HepG2 (cell line): ENCODE measurements at regions not wholly inside any gene's neighbourhood (a gene's known extent, or its start where the extent isn't known, plus 50 kb on each side); places are given as distances from the start of the nearest gene placed in this dataset.
A peak's percentile ranks its signal among the peaks of the same experiment; 100 is the strongest.

Experiments used
- AGO1 ChIP-seq: fragments of 200-400 bp; formaldehyde crosslinking; IDR thresholded peaks from 2 replicates; pipeline ENCODE4 v1.6.1; 2017; ENCODE audit warnings: mild to moderate bottlenecking, low read depth, low read length, moderate library complexity; ENCODE audit not compliant: poor library complexity, severe bottlenecking
- CHD2 ChIP-seq: IDR thresholded peaks from 2 replicates; pipeline ENCODE4 v1.6.1; 2011; ENCODE audit warnings: low read depth, low read length, improper control_type of control experiment
- ELF3 ChIP-seq: IDR thresholded peaks from 2 replicates; pipeline ENCODE4 v1.6.1; 2016; ENCODE audit warnings: missing genetic modification reagents, missing compliant biosample characterization
- HDAC1 ChIP-seq: sonication (generic); formaldehyde crosslinking; IDR thresholded peaks from 2 replicates; pipeline ENCODE4 v1.5.1; 2020; ENCODE audit warnings: mild to moderate bottlenecking, missing genetic modification reagents
- HNRNPUL1 ChIP-seq: fragments of 200-400 bp; formaldehyde crosslinking; IDR thresholded peaks from 2 replicates; pipeline ENCODE4 v1.6.1; 2017; ENCODE audit warnings: low read depth, mild to moderate bottlenecking, low read length, moderate library complexity
- JUN ChIP-seq: sonication (generic); formaldehyde crosslinking; IDR thresholded peaks from 2 replicates; pipeline ENCODE4 v1.4.0; 2020; ENCODE audit warnings: mild to moderate bottlenecking, missing genetic modification reagents
- PHF8 ChIP-seq: sonication (generic); formaldehyde crosslinking; IDR thresholded peaks from 2 replicates; pipeline ENCODE4 v1.5.0; 2020; ENCODE audit warnings: missing genetic modification reagents
- SNAI1 ChIP-seq: sonication (generic); formaldehyde crosslinking; IDR thresholded peaks from 2 replicates; pipeline ENCODE4 v1.5.0; 2020; ENCODE audit warnings: mild to moderate bottlenecking, missing genetic modification reagents, borderline replicate concordance
- SOX5 ChIP-seq: IDR thresholded peaks from 2 replicates; pipeline ENCODE4 v1.6.1; 2016; ENCODE audit warnings: borderline replicate concordance
- SP1 ChIP-seq, 2 experiments: fragments of 450-650 bp in 1 of 2; sonication (generic) in 1 of 2; formaldehyde crosslinking in 1 of 2; IDR thresholded peaks; 2 replicates each; pipeline versions ENCODE4 v1.4.0 to v1.6.1; 2016 to 2020; ENCODE audit warnings: missing genetic modification reagents in 1 of 2
- SP4 ChIP-seq: sonication (generic); formaldehyde crosslinking; IDR thresholded peaks from 2 replicates; pipeline ENCODE4 v1.8.1; 2023; ENCODE audit warnings: mild to moderate bottlenecking, missing genetic modification reagents
- SRSF4 ChIP-seq: fragments of 200-400 bp; formaldehyde crosslinking; IDR thresholded peaks from one replicate; pipeline ENCODE4 v1.6.1; 2018; ENCODE audit warnings: mild to moderate bottlenecking, low read depth, low read length, moderate library complexity; ENCODE audit not compliant: poor library complexity, severe bottlenecking
- TSC22D2 ChIP-seq: sonication (generic); formaldehyde crosslinking; IDR thresholded peaks from 2 replicates; pipeline ENCODE4 v1.5.1; 2020; ENCODE audit warnings: missing genetic modification reagents, mild to moderate bottlenecking, borderline replicate concordance
- ZNF10 ChIP-seq: sonication (generic); formaldehyde crosslinking; IDR thresholded peaks from 2 replicates; pipeline ENCODE4 v1.4.0; 2020; ENCODE audit warnings: mild to moderate bottlenecking, low read depth, missing genetic modification reagents, borderline replicate concordance
- ZNF674 ChIP-seq: sonication (generic); formaldehyde crosslinking; IDR thresholded peaks from 2 replicates; pipeline ENCODE4 v1.5.0; 2020; ENCODE audit warnings: low read depth, mild to moderate bottlenecking, missing genetic modification reagents
- TF ChIP-seq, protein P1 (sequence below): sonication (generic); formaldehyde crosslinking; IDR thresholded peaks from 2 replicates; pipeline ENCODE4 v1.8.1; 2023; ENCODE audit warnings: mild to moderate bottlenecking, moderate library complexity, missing genetic modification reagents
- TF ChIP-seq, protein P2 (sequence below), 2 experiments: sonication (generic) in 1 of 2; formaldehyde crosslinking in 1 of 2; IDR thresholded peaks; 2 replicates each; pipeline versions ENCODE4 v1.6.1 to v1.9.0; 2014 to 2022; ENCODE audit warnings: antibody characterized with exemption in 1 of 2, borderline replicate concordance in 1 of 2, inconsistent platforms in 1 of 2, low read depth in 1 of 2, missing genetic modification reagents in 1 of 2
- TF ChIP-seq, protein P3 (sequence below): sonication (generic); formaldehyde crosslinking; IDR thresholded peaks from 2 replicates; pipeline ENCODE4 v1.8.1; 2022; ENCODE audit warnings: low read depth, mild to moderate bottlenecking, missing genetic modification reagents

DNA sequence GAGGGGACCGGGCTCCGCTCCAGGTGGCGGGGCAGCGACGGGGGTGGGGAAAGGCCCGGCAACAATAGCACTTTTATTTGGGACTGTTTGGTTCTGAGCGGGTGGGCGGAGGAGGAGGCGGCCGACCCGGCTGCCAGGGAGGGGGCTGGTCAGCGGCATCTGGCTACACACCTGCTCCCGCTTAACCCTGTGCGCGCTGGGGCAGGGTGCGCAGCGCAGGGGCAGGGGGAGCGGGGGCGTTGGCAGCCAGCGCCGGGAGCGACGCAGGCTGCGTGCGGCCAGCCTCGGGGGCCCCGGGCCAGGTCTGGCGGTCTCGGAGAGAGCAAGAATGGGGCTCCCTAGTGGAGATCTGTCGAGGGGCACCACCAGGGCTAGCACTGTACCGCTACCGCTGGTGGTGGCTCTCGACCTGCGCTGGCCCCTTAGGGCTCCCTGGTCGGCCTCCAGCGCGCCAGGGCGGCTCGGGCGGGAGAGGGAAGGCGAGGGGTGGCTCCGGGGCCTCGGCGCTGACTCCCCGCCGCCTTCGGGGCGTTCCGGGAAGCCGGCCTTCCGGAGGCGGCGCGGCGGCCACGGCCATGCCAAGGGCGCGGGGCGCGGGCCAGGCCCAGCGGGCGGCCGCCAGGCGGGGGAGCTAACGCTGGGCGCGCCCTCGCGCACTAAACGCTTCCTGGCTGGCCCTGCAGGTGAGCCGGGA is 92.4 kb downstream of the NCR2 start (continued):
- TF ChIP-seq HDAC1 (CRISPR knock-in tag) (no peak), HNRNPUL1 (no peak), SP1 (IDR thresholded peaks at IDR 0.05) (no peak), SP1 (CRISPR knock-in tag; IDR thresholded peaks at IDR 0.05) (peak; percentile 10; the same call in 1 of the 2 replicates), ZNF674 (CRISPR knock-in tag) (peak; percentile 80; the same call in 1 of the 2 replicates), PHF8 (CRISPR knock-in tag) (peak; percentile 10; the same call in 1 of the 2 replicates), CHD2 (no peak), ZNF10 (CRISPR knock-in tag) (no peak), SP4 (0 out of 2 replicates have a peak, but pooled peaks have one; percentile 20), JUN (CRISPR knock-in tag) (no peak), SRSF4 (no peak), ELF3 (CRISPR knock-in tag) (no peak), SNAI1 (CRISPR knock-in tag) (no peak), TSC22D2 (CRISPR knock-in tag) (no peak), AGO1 (peak; percentile 32), SOX5 (CRISPR knock-in tag) (peak; percentile 57; the same call in 1 of the 2 replicates)
- TF ChIP-seq, protein P1, sequence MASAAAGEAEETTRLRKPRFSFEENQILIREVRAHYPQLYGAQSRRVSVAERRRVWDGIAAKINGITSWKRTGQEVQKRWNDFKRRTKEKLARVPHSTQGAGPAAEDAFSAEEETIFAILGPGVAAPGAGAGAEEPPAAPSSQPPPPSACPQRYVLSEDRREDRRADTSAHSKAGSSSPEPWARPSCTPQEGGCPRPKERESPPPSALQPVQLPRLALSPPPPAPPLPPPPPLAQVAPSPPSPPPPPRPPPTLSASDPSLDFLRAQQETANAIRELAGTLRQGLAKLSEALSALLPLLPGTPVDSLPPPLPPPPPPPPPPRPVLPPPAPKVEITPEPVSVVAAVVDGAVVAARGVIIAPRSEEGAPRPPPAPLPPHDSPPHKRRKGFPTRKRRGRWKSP (CRISPR knock-in tag): 0 out of 2 replicates have a peak, but pooled peaks have one; percentile 44
- TF ChIP-seq, protein P2, sequence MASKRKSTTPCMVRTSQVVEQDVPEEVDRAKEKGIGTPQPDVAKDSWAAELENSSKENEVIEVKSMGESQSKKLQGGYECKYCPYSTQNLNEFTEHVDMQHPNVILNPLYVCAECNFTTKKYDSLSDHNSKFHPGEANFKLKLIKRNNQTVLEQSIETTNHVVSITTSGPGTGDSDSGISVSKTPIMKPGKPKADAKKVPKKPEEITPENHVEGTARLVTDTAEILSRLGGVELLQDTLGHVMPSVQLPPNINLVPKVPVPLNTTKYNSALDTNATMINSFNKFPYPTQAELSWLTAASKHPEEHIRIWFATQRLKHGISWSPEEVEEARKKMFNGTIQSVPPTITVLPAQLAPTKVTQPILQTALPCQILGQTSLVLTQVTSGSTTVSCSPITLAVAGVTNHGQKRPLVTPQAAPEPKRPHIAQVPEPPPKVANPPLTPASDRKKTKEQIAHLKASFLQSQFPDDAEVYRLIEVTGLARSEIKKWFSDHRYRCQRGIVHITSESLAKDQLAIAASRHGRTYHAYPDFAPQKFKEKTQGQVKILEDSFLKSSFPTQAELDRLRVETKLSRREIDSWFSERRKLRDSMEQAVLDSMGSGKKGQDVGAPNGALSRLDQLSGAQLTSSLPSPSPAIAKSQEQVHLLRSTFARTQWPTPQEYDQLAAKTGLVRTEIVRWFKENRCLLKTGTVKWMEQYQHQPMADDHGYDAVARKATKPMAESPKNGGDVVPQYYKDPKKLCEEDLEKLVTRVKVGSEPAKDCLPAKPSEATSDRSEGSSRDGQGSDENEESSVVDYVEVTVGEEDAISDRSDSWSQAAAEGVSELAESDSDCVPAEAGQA (IDR thresholded peaks at IDR 0.05; ENCODE audit: low read depth): no peak
- TF ChIP-seq, protein P2 (CRISPR knock-in tag; IDR thresholded peaks at IDR 0.05; ENCODE audit: borderline replicate concordance): 0 out of 2 replicates have a peak, but pooled peaks have one; percentile 70
- TF ChIP-seq, protein P3, sequence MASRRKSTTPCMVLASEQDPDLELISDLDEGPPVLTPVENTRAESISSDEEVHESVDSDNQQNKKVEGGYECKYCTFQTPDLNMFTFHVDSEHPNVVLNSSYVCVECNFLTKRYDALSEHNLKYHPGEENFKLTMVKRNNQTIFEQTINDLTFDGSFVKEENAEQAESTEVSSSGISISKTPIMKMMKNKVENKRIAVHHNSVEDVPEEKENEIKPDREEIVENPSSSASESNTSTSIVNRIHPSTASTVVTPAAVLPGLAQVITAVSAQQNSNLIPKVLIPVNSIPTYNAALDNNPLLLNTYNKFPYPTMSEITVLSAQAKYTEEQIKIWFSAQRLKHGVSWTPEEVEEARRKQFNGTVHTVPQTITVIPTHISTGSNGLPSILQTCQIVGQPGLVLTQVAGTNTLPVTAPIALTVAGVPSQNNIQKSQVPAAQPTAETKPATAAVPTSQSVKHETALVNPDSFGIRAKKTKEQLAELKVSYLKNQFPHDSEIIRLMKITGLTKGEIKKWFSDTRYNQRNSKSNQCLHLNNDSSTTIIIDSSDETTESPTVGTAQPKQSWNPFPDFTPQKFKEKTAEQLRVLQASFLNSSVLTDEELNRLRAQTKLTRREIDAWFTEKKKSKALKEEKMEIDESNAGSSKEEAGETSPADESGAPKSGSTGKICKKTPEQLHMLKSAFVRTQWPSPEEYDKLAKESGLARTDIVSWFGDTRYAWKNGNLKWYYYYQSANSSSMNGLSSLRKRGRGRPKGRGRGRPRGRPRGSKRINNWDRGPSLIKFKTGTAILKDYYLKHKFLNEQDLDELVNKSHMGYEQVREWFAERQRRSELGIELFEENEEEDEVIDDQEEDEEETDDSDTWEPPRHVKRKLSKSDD: no peak
